WTC11 (cell line): ENCODE measurements at regions not wholly inside any gene's neighbourhood (a gene's known extent, or its start where the extent isn't known, plus 50 kb on each side); places are given as distances from the start of the nearest gene placed in this dataset.

Experiments used
- ATAC-seq: fragments of 200-7000 bp; cut with Tn5 transposase; 2 replicates; pipeline ENCODE4 v1.10.0; 2021; ENCODE audit warnings: mild to moderate bottlenecking, moderate library complexity
- CTCF ChIA-PET: fragments of 300-600 bp; sonication (Branson Sonifier 250); formaldehyde crosslinking; loops from one replicate; lab custom pipeline; 2021; ENCODE audit warnings: antibody characterized with exemption; lab: Charles Lee
- POLR2A ChIA-PET: fragments of 350-600 bp; sonication (Branson Sonifier 250); formaldehyde crosslinking; loops from one replicate; lab custom pipeline; 2021; ENCODE audit warnings: antibody characterized with exemption; lab: Charles Lee
- DNase-seq: peaks from one replicate; pipeline ENCODE4 v3.0.0; 2021; ENCODE audit warnings: low spot score
- H3K27ac Mint-ChIP-seq: 2 replicates; pipeline ENCODE4 v1.8.0; 2021; ENCODE audit warnings: mixed read lengths
- H3K27me3 Mint-ChIP-seq: 2 replicates; pipeline ENCODE4 v1.8.0; 2021; ENCODE audit warnings: low read depth, mild to moderate bottlenecking, moderate library complexity, mixed read lengths
- H3K36me3 Mint-ChIP-seq: 2 replicates; pipeline ENCODE4 v1.8.0; 2021; ENCODE audit warnings: mixed read lengths
- H3K4me1 Mint-ChIP-seq: 2 replicates; pipeline ENCODE4 v1.8.0; 2022; ENCODE audit warnings: mixed read lengths
- H3K4me3 Mint-ChIP-seq: 2 replicates; pipeline ENCODE4 v1.8.0; 2021; ENCODE audit warnings: mild to moderate bottlenecking, moderate library complexity, mixed read lengths
- H3K9me3 Mint-ChIP-seq: 2 replicates; pipeline ENCODE4 v1.8.0; 2021; ENCODE audit warnings: mixed read lengths
- ATF2 ChIP-seq: sonication (generic); formaldehyde crosslinking; IDR thresholded peaks from 2 replicates; pipeline ENCODE4 v1.8.1; 2022; ENCODE audit warnings: low read depth, missing genetic modification reagents, borderline replicate concordance
- CBFB ChIP-seq: sonication (generic); formaldehyde crosslinking; IDR thresholded peaks from 2 replicates; pipeline ENCODE4 v1.8.1; 2022; ENCODE audit warnings: mild to moderate bottlenecking, low read depth, missing genetic modification reagents
- CTCF ChIP-seq: fragments of 200-600 bp; IDR thresholded peaks from 2 replicates; pipeline ENCODE4 v1.8.0; 2022; ENCODE audit warnings: antibody characterized with exemption
- EMX1 ChIP-seq: fragments of 250-450 bp; sonication (Bioruptor Pico); IDR thresholded peaks from 2 replicates; pipeline ENCODE4 v1.8.0; 2021; ENCODE audit warnings: mild to moderate bottlenecking
- ESRRA ChIP-seq: sonication (generic); formaldehyde crosslinking; IDR thresholded peaks from 2 replicates; pipeline ENCODE4 v1.8.1; 2022; ENCODE audit warnings: mild to moderate bottlenecking, missing genetic modification reagents, borderline replicate concordance
- FOXK1 ChIP-seq: sonication (generic); formaldehyde crosslinking; IDR thresholded peaks from 2 replicates; pipeline ENCODE4 v1.8.0; 2022; ENCODE audit warnings: mild to moderate bottlenecking, moderate library complexity, missing genetic modification reagents
- GTF2I ChIP-seq: fragments of 250-450 bp; sonication (Bioruptor Pico); conservative IDR thresholded peaks from 2 replicates; pipeline ENCODE4 v1.4.0; 2021; ENCODE audit warnings: mild to moderate bottlenecking
- JUN ChIP-seq: sonication (generic); formaldehyde crosslinking; IDR thresholded peaks from 2 replicates; pipeline ENCODE4 v1.8.0; 2023; ENCODE audit warnings: mild to moderate bottlenecking, missing genetic modification reagents
- MYBL2 ChIP-seq: sonication (generic); formaldehyde crosslinking; IDR thresholded peaks from 2 replicates; pipeline ENCODE4 v1.8.1; 2023; ENCODE audit warnings: mild to moderate bottlenecking, moderate library complexity, missing genetic modification reagents
- PRRX2 ChIP-seq: fragments of 250-450 bp; sonication (Bioruptor Pico); IDR thresholded peaks from 2 replicates; pipeline ENCODE4 v1.8.0; 2021; ENCODE audit warnings: mild to moderate bottlenecking
- SP1 ChIP-seq: sonication (generic); formaldehyde crosslinking; conservative IDR thresholded peaks from 2 replicates; pipeline ENCODE4 v1.8.1; 2022; ENCODE audit warnings: missing genetic modification reagents
- TCF7 ChIP-seq: sonication (generic); formaldehyde crosslinking; IDR thresholded peaks from 2 replicates; pipeline ENCODE4 v1.8.0; 2022; ENCODE audit warnings: mild to moderate bottlenecking, low read depth, missing genetic modification reagents, moderate library complexity
- TP53 ChIP-seq: sonication (generic); formaldehyde crosslinking; IDR thresholded peaks from 2 replicates; pipeline ENCODE4 v1.8.1; 2023; ENCODE audit warnings: mild to moderate bottlenecking, missing genetic modification reagents
- ZBTB21 ChIP-seq: sonication (generic); formaldehyde crosslinking; IDR thresholded peaks from 2 replicates; pipeline ENCODE4 v1.8.1; 2023; ENCODE audit warnings: mild to moderate bottlenecking, missing genetic modification reagents, borderline replicate concordance
- ZNF138 ChIP-seq: sonication (generic); formaldehyde crosslinking; conservative IDR thresholded peaks from 2 replicates; pipeline ENCODE4 v1.8.1; 2022; ENCODE audit warnings: mild to moderate bottlenecking, moderate library complexity, missing genetic modification reagents
- ZNF671 ChIP-seq: fragments of 250-450 bp; sonication (Bioruptor Pico); IDR thresholded peaks from 2 replicates; pipeline ENCODE4 v1.8.0; 2021; ENCODE audit warnings: mild to moderate bottlenecking
- TF ChIP-seq, protein P1 (sequence below): sonication (generic); formaldehyde crosslinking; IDR thresholded peaks from 2 replicates; pipeline ENCODE4 v1.8.1; 2023; ENCODE audit warnings: mild to moderate bottlenecking, missing genetic modification reagents, borderline replicate concordance
- TF ChIP-seq, protein P2 (sequence below): sonication (generic); formaldehyde crosslinking; IDR thresholded peaks from 2 replicates; pipeline ENCODE4 v1.8.0; 2023; ENCODE audit warnings: mild to moderate bottlenecking, missing genetic modification reagents
- TF ChIP-seq, protein P3 (sequence below): sonication (generic); formaldehyde crosslinking; IDR thresholded peaks from 2 replicates; pipeline ENCODE4 v1.8.1; 2023; ENCODE audit warnings: mild to moderate bottlenecking, missing genetic modification reagents, moderate library complexity
- TF ChIP-seq, protein P4 (sequence below): sonication (generic); formaldehyde crosslinking; IDR thresholded peaks from 2 replicates; pipeline ENCODE4 v1.8.1; 2023; ENCODE audit warnings: mild to moderate bottlenecking, moderate library complexity, missing genetic modification reagents

- Mint-ChIP-seq H3K27me3 (no peaks in the 10 kb centered on the region), H3K4me1 (no peaks in the 10 kb centered on the region), H3K27ac (no peak overlapping the region), H3K36me3 (peaks cover 10% of the 10 kb centered on the region), H3K4me3 (no peak overlapping the region), H3K9me3 (peaks cover 21% of the 10 kb centered on the region)
- DNase-seq, result no peak
- ATAC-seq, result no peak
- CTCF ChIA-PET, result no interaction called here
- POLR2A ChIA-PET, result no interaction called here
- TF ChIP-seq ZBTB21 (no peak), ATF2 (CRISPR knock-in tag) (no peak), ZNF671 (CRISPR knock-in tag) (no peak), CTCF (no peak), GTF2I (no peak), TCF7 (CRISPR knock-in tag) (no peak), FOXK1 (CRISPR knock-in tag) (no peak), TP53 (no peak), JUN (CRISPR knock-in tag) (no peak), ESRRA (CRISPR knock-in tag) (no peak), EMX1 (CRISPR knock-in tag) (no peak), SP1 (CRISPR knock-in tag) (no peak), PRRX2 (CRISPR knock-in tag) (no peak), CBFB (CRISPR knock-in tag) (no peak), ZNF138 (CRISPR knock-in tag) (no peak), MYBL2 (CRISPR knock-in tag) (no peak)
- TF ChIP-seq, protein P1, sequence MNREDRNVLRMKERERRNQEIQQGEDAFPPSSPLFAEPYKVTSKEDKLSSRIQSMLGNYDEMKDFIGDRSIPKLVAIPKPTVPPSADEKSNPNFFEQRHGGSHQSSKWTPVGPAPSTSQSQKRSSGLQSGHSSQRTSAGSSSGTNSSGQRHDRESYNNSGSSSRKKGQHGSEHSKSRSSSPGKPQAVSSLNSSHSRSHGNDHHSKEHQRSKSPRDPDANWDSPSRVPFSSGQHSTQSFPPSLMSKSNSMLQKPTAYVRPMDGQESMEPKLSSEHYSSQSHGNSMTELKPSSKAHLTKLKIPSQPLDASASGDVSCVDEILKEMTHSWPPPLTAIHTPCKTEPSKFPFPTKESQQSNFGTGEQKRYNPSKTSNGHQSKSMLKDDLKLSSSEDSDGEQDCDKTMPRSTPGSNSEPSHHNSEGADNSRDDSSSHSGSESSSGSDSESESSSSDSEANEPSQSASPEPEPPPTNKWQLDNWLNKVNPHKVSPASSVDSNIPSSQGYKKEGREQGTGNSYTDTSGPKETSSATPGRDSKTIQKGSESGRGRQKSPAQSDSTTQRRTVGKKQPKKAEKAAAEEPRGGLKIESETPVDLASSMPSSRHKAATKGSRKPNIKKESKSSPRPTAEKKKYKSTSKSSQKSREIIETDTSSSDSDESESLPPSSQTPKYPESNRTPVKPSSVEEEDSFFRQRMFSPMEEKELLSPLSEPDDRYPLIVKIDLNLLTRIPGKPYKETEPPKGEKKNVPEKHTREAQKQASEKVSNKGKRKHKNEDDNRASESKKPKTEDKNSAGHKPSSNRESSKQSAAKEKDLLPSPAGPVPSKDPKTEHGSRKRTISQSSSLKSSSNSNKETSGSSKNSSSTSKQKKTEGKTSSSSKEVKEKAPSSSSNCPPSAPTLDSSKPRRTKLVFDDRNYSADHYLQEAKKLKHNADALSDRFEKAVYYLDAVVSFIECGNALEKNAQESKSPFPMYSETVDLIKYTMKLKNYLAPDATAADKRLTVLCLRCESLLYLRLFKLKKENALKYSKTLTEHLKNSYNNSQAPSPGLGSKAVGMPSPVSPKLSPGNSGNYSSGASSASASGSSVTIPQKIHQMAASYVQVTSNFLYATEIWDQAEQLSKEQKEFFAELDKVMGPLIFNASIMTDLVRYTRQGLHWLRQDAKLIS (CRISPR knock-in tag), result no peak
- TF ChIP-seq, protein P2, sequence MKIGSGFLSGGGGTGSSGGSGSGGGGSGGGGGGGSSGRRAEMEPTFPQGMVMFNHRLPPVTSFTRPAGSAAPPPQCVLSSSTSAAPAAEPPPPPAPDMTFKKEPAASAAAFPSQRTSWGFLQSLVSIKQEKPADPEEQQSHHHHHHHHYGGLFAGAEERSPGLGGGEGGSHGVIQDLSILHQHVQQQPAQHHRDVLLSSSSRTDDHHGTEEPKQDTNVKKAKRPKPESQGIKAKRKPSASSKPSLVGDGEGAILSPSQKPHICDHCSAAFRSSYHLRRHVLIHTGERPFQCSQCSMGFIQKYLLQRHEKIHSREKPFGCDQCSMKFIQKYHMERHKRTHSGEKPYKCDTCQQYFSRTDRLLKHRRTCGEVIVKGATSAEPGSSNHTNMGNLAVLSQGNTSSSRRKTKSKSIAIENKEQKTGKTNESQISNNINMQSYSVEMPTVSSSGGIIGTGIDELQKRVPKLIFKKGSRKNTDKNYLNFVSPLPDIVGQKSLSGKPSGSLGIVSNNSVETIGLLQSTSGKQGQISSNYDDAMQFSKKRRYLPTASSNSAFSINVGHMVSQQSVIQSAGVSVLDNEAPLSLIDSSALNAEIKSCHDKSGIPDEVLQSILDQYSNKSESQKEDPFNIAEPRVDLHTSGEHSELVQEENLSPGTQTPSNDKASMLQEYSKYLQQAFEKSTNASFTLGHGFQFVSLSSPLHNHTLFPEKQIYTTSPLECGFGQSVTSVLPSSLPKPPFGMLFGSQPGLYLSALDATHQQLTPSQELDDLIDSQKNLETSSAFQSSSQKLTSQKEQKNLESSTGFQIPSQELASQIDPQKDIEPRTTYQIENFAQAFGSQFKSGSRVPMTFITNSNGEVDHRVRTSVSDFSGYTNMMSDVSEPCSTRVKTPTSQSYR (CRISPR knock-in tag), result no peak
- TF ChIP-seq, protein P3, sequence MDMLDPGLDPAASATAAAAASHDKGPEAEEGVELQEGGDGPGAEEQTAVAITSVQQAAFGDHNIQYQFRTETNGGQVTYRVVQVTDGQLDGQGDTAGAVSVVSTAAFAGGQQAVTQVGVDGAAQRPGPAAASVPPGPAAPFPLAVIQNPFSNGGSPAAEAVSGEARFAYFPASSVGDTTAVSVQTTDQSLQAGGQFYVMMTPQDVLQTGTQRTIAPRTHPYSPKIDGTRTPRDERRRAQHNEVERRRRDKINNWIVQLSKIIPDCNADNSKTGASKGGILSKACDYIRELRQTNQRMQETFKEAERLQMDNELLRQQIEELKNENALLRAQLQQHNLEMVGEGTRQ (CRISPR knock-in tag), result no peak
- TF ChIP-seq, protein P4, sequence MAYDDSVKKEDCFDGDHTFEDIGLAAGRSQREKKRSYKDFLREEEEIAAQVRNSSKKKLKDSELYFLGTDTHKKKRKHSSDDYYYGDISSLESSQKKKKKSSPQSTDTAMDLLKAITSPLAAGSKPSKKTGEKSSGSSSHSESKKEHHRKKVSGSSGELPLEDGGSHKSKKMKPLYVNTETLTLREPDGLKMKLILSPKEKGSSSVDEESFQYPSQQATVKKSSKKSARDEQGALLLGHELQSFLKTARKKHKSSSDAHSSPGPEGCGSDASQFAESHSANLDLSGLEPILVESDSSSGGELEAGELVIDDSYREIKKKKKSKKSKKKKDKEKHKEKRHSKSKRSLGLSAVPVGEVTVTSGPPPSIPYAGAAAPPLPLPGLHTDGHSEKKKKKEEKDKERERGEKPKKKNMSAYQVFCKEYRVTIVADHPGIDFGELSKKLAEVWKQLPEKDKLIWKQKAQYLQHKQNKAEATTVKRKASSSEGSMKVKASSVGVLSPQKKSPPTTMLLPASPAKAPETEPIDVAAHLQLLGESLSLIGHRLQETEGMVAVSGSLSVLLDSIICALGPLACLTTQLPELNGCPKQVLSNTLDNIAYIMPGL (CRISPR knock-in tag), result no peak
Measured at GRCh38 chr3:165636684-165637015, 200.6 kb downstream of the BCHE start.
